OCI-LY1 (cell line): ENCODE measurements at regions not wholly inside any gene's neighbourhood (a gene's known extent, or its start where the extent isn't known, plus 50 kb on each side); places are given as distances from the start of the nearest gene placed in this dataset.

Experiments used
- H2AFZ ChIP-seq: fragments of 200-600 bp; sonication (generic), shearing (Covaris generic); 2 replicates; pipeline ENCODE4 v1.6.0; 2014; ENCODE audit warnings: antibody characterized with exemption, mild to moderate bottlenecking, low read length
- H3F3A ChIP-seq: fragments of 200-600 bp; sonication (generic), shearing (Covaris generic); 2 replicates; pipeline ENCODE4 v1.6.0; 2014; ENCODE audit warnings: mild to moderate bottlenecking, antibody characterized with exemption, low read length, moderate library complexity; ENCODE audit not compliant: insufficient read depth
- H3K27ac ChIP-seq: fragments of 200-600 bp; sonication (generic); 2 replicates; pipeline ENCODE4 v1.5.1; 2014; ENCODE audit warnings: low read length, mixed run types, mild to moderate bottlenecking, low read depth; ENCODE audit not compliant: poor library complexity, severe bottlenecking
- H3K27me3 ChIP-seq: fragments of 200-600 bp; sonication (generic); 2 replicates; pipeline ENCODE4 v1.6.0; 2014; ENCODE audit warnings: antibody characterized with exemption, mild to moderate bottlenecking, low read length, moderate library complexity; ENCODE audit not compliant: insufficient read depth
- H3K36me3 ChIP-seq: fragments of 200-600 bp; sonication (generic); 2 replicates; pipeline ENCODE4 v1.6.1; 2014; ENCODE audit warnings: mild to moderate bottlenecking, antibody characterized with exemption, low read length, moderate library complexity, mixed read lengths; ENCODE audit not compliant: insufficient read depth
- H3K4me1 ChIP-seq: fragments of 200-600 bp; sonication (generic); 2 replicates; pipeline ENCODE4 v1.5.1; 2014; ENCODE audit warnings: mild to moderate bottlenecking, low read length, moderate library complexity; ENCODE audit not compliant: insufficient read depth, severe bottlenecking
- H3K4me2 ChIP-seq: fragments of 200-600 bp; sonication (generic), shearing (Covaris generic); 2 replicates; pipeline ENCODE4 v1.6.1; 2014; ENCODE audit warnings: low read length
- H3K4me3 ChIP-seq: fragments of 200-600 bp; sonication (generic); 2 replicates; pipeline ENCODE4 v1.5.1; 2014; ENCODE audit warnings: low read length, low read depth, mild to moderate bottlenecking, mixed read lengths; ENCODE audit not compliant: poor library complexity, severe bottlenecking
- H3K79me2 ChIP-seq: fragments of 200-600 bp; shearing (Covaris generic); 2 replicates; pipeline ENCODE4 v1.6.1; 2016; ENCODE audit warnings: mixed run types, low read length, mixed read lengths; ENCODE audit not compliant: insufficient read depth
- H3K9ac ChIP-seq: fragments of 200-600 bp; sonication (generic), shearing (Covaris generic); 2 replicates; pipeline ENCODE4 v1.6.1; 2014; ENCODE audit warnings: mild to moderate bottlenecking, low read length, mixed read lengths
- H3K9me2 ChIP-seq: fragments of 200-600 bp; sonication (generic), shearing (Covaris generic); 2 replicates; pipeline ENCODE4 v1.6.1; 2014; ENCODE audit warnings: low read depth, mild to moderate bottlenecking, low read length, mixed read lengths
- H3K9me3 ChIP-seq: fragments of 200-600 bp; shearing (Covaris generic); 2 replicates; pipeline ENCODE4 v1.6.1; 2014; ENCODE audit warnings: low read length, mixed read lengths
- H4K20me1 ChIP-seq: fragments of 200-600 bp; sonication (generic), shearing (Covaris generic); 2 replicates; pipeline ENCODE4 v1.6.0; 2016; ENCODE audit warnings: mild to moderate bottlenecking, low read length; ENCODE audit not compliant: insufficient read depth
- CTCF ChIP-seq: fragments of 200-600 bp; sonication (generic), shearing (Covaris generic); IDR thresholded peaks from 2 replicates; pipeline ENCODE4 v1.5.1; 2017; ENCODE audit warnings: mild to moderate bottlenecking, antibody characterized with exemption, low read length, moderate library complexity, mixed read lengths
- EZH2 ChIP-seq: fragments of 200-600 bp; sonication (generic), shearing (Covaris generic); IDR thresholded peaks from 2 replicates; pipeline ENCODE4 v1.8.0; 2017; ENCODE audit warnings: borderline replicate concordance, mixed run types, mild to moderate bottlenecking, antibody characterized with exemption, low read length, moderate library complexity, mixed read lengths

GRCh38 chr10:120765226-120765803, 85.8 kb upstream of the WDR11 start:
- Histone ChIP-seq H3K4me1 (no peaks in the 10 kb centered on the region), H3K36me3 (no peaks in the 10 kb centered on the region), H3K27ac (no peak overlapping the region), H3K27me3 (no peaks in the 10 kb centered on the region), H2AFZ (no peak overlapping the region), H3K9me2 (no peaks in the 10 kb centered on the region), H3K4me3 (no peak overlapping the region), H3K79me2 (no peaks in the 10 kb centered on the region), H3K9ac (no peak overlapping the region), H3F3A (no peaks in the 10 kb centered on the region), H4K20me1 (no peaks in the 10 kb centered on the region), H3K9me3 (no peaks in the 10 kb centered on the region), H3K4me2 (no peak overlapping the region)
- no peak for TF ChIP-seq CTCF
- no peak for TF ChIP-seq EZH2

- H3F3A ChIP-seq = no peaks in the 10 kb centered on the region
- H3K4me2 ChIP-seq = no peak overlapping the region
- no peak for TF ChIP-seq CTCF
- TF ChIP-seq EZH2 = no peak
- H3K27me3 ChIP-seq = no peaks in the 10 kb centered on the region
- H3K79me2 ChIP-seq = no peaks in the 10 kb centered on the region
- H3K4me1 ChIP-seq = no peaks in the 10 kb centered on the region
- H4K20me1 ChIP-seq = no peaks in the 10 kb centered on the region
- no peak overlapping the region for H2AFZ ChIP-seq
- H3K27ac ChIP-seq = no peak overlapping the region
- no peaks in the 10 kb centered on the region for H3K9me3 ChIP-seq
- no peaks in the 10 kb centered on the region for H3K9me2 ChIP-seq
- no peaks in the 10 kb centered on the region for H3K36me3 ChIP-seq
- no peak overlapping the region for H3K9ac ChIP-seq
- no peak overlapping the region for H3K4me3 ChIP-seq
Measured at GRCh38 chr10:120768227-120768626, 82.9 kb upstream of the WDR11 start.

- H3K79me2 ChIP-seq = no peaks in the 10 kb centered on the region
- no peak overlapping the region for H3K9ac ChIP-seq
- no peak overlapping the region for H3K4me2 ChIP-seq
- no peaks in the 10 kb centered on the region for H4K20me1 ChIP-seq
- no peak overlapping the region for H2AFZ ChIP-seq
- H3F3A ChIP-seq = no peaks in the 10 kb centered on the region
- no peaks in the 10 kb centered on the region for H3K9me3 ChIP-seq
- no peaks in the 10 kb centered on the region for H3K9me2 ChIP-seq
- H3K36me3 ChIP-seq = no peaks in the 10 kb centered on the region
- no peak overlapping the region for H3K27ac ChIP-seq
- no peak for TF ChIP-seq EZH2
- no peak for TF ChIP-seq CTCF
- H3K4me1 ChIP-seq = no peaks in the 10 kb centered on the region
- H3K4me3 ChIP-seq = no peak overlapping the region
- H3K27me3 ChIP-seq = no peaks in the 10 kb centered on the region
Measured at GRCh38 chr10:120770496-120770895, 80.7 kb upstream of the WDR11 start.
